Natural killer cell (primary cell): ENCODE measurements at regions not wholly inside any gene's neighbourhood (a gene's known extent, or its start where the extent isn't known, plus 50 kb on each side); places are given as distances from the start of the nearest gene placed in this dataset.

Source experiments
- ATAC-seq, 3 donors: fragments of 150-1000 bp in 2 of 3; fragments of 200-7000 bp in 1 of 3; cut with Tn5 transposase; 1 replicate in 1 of 3; 2 replicates in 2 of 3; pipeline ENCODE4 v1.10.0; 2021; ENCODE audit warnings: mild to moderate bottlenecking in 2 of 3, moderate library complexity in 2 of 3
- DNase-seq, 2 donors: peaks; one replicate each; pipeline versions ENCODE4 v3.0.0 to v3.0.0-alpha.2; 2013 to 2021; ENCODE audit warnings: mixed read lengths in 1 of 2
- H3K27ac ChIP-seq: one replicate; pipeline ENCODE4 v1.5.1; 2013; ENCODE audit warnings: mild to moderate bottlenecking, low read length
- H3K27me3 ChIP-seq: one replicate; pipeline ENCODE4 v1.6.1; 2013; ENCODE audit warnings: low read length; ENCODE audit not compliant: control insufficient read depth, insufficient read depth
- H3K36me3 ChIP-seq: one replicate; pipeline ENCODE4 v1.6.1; 2013; ENCODE audit warnings: low read length; ENCODE audit not compliant: control insufficient read depth, insufficient read depth
- H3K4me1 ChIP-seq: one replicate; pipeline ENCODE4 v1.6.1; 2013; ENCODE audit warnings: low read length; ENCODE audit not compliant: control insufficient read depth, insufficient read depth
- H3K4me3 ChIP-seq: one replicate; pipeline ENCODE4 v1.5.1; 2013; ENCODE audit warnings: low read length
- H3K9me3 ChIP-seq: one replicate; pipeline ENCODE4 v1.6.1; 2013; ENCODE audit warnings: low read length; ENCODE audit not compliant: control insufficient read depth, insufficient read depth
- H3K27ac Mint-ChIP-seq, 2 donors: one replicate each; pipeline ENCODE4 v1.8.0; 2022; ENCODE audit warnings: mild to moderate bottlenecking in 2 of 2, mixed read lengths in 2 of 2, moderate library complexity in 1 of 2
- H3K27me3 Mint-ChIP-seq, 2 donors: one replicate each; pipeline ENCODE4 v1.8.0; 2022; ENCODE audit warnings: low read depth in 2 of 2, mixed read lengths in 2 of 2
- H3K36me3 Mint-ChIP-seq: one replicate; pipeline ENCODE4 v1.8.0; 2022; ENCODE audit warnings: mixed read lengths
- H3K4me1 Mint-ChIP-seq, 2 donors: one replicate each; pipeline ENCODE4 v1.8.0; 2022; ENCODE audit warnings: mixed read lengths in 2 of 2
- H3K4me3 Mint-ChIP-seq: one replicate; pipeline ENCODE4 v1.8.0; 2022; ENCODE audit warnings: mild to moderate bottlenecking, moderate library complexity, mixed read lengths
- H3K9me3 Mint-ChIP-seq, 2 donors: one replicate each; pipeline ENCODE4 v1.8.0; 2022; ENCODE audit warnings: mixed read lengths in 2 of 2
- CTCF ChIP-seq: fragments of 200-600 bp; IDR thresholded peaks from one replicate; pipeline ENCODE4 v1.8.0; 2022; ENCODE audit warnings: antibody characterized with exemption
- WGBS: methylation state at CpG from one replicate; pipeline ENCODE4 v1.1.7; 2013; ENCODE audit warnings: missing lambda C conversion rate; ENCODE audit not compliant: insufficient coverage; 5-methylcytosine and 5-hydroxymethylcytosine counted together
- intact Hi-C: fragments of 100-400 bp; cut with micrococcal nuclease; formaldehyde crosslinking; loops from one replicate; pipeline ENCODE4 v1.14.2; 2022

GRCh38 chr6:40125680-40126394 is 191.6 kb upstream of the MOCS1 start:
- H3K9me3 Mint-ChIP-seq = no peaks in the 10 kb centered on the region
- ATAC-seq = no peak
- H3K27ac ChIP-seq = no peak overlapping the region
- no peak overlapping the region for H3K27ac Mint-ChIP-seq
- 78% methylated on average over 3 of the region's 3 CpGs for WGBS
- no peaks in the 10 kb centered on the region for H3K4me1 ChIP-seq
- H3K27me3 ChIP-seq = no peaks in the 10 kb centered on the region
- H3K36me3 ChIP-seq = no peaks in the 10 kb centered on the region
- H3K4me3 ChIP-seq = no peak overlapping the region
- H3K9me3 ChIP-seq = no peaks in the 10 kb centered on the region
- DNase-seq = no peak
- intact Hi-C loops = no loop called here
- H3K4me3 Mint-ChIP-seq = no peak overlapping the region
- H3K4me1 Mint-ChIP-seq = no peaks in the 10 kb centered on the region
- no peak for TF ChIP-seq CTCF
- no peaks in the 10 kb centered on the region for H3K36me3 Mint-ChIP-seq
- no peaks in the 10 kb centered on the region for H3K27me3 Mint-ChIP-seq

- Mint-ChIP-seq H3K36me3 (no peaks in the 10 kb centered on the region), H3K4me1 (no peaks in the 10 kb centered on the region), H3K4me3 (no peak overlapping the region), H3K9me3 (no peaks in the 10 kb centered on the region), H3K27me3 (no peaks in the 10 kb centered on the region), H3K27ac (no peak overlapping the region)
- H3K9me3 ChIP-seq = no peaks in the 10 kb centered on the region
- no peak for TF ChIP-seq CTCF
- no peaks in the 10 kb centered on the region for H3K4me1 ChIP-seq
- DNase-seq (no peak), ATAC-seq (no peak)
- H3K27me3 ChIP-seq = no peaks in the 10 kb centered on the region
- H3K27ac ChIP-seq = no peak overlapping the region
- 82% methylated on average over 4 of the region's 4 CpGs for WGBS
- intact Hi-C loops = no loop called here
- no peak overlapping the region for H3K4me3 ChIP-seq
- H3K36me3 ChIP-seq = no peaks in the 10 kb centered on the region
Observed at GRCh38 chr6:40124924-40125323, 190.7 kb upstream of the MOCS1 start.

- Histone ChIP-seq H3K9me3 (no peaks in the 10 kb centered on the region), H3K27me3 (no peaks in the 10 kb centered on the region), H3K4me1 (no peaks in the 10 kb centered on the region), H3K4me3 (no peak overlapping the region), H3K27ac (no peak overlapping the region), H3K36me3 (no peaks in the 10 kb centered on the region)
- Mint-ChIP-seq H3K9me3 (peaks cover 0 to 1% of the 10 kb centered on the region in 2 donors), H3K4me3 (no peak overlapping the region), H3K36me3 (no peaks in the 10 kb centered on the region), H3K27me3 (peaks cover 6 to 12% of the 10 kb centered on the region in 2 donors), H3K27ac (no peak overlapping the region), H3K4me1 (no peaks in the 10 kb centered on the region)
- no peak for DNase-seq
- TF ChIP-seq CTCF = no peak
- ATAC-seq = no peak
- WGBS = 0% methylated on average over 1 of the region's 1 CpG
- intact Hi-C loops = no loop called here
Observed at GRCh38 chr6:40116832-40117231, 182.6 kb upstream of the MOCS1 start.

- Mint-ChIP-seq H3K4me1 (no peaks in the 10 kb centered on the region), H3K4me3 (no peak overlapping the region), H3K27ac (no peak overlapping the region), H3K36me3 (no peaks in the 10 kb centered on the region), H3K9me3 (peaks cover 0 to 2% of the 10 kb centered on the region in 2 donors), H3K27me3 (peaks cover 6 to 16% of the 10 kb centered on the region in 2 donors)
- Histone ChIP-seq H3K4me3 (no peak overlapping the region), H3K9me3 (no peaks in the 10 kb centered on the region), H3K36me3 (no peaks in the 10 kb centered on the region), H3K4me1 (no peaks in the 10 kb centered on the region), H3K27ac (no peak overlapping the region), H3K27me3 (no peaks in the 10 kb centered on the region)
- no peak for DNase-seq
- TF ChIP-seq CTCF = no peak
- 76% methylated on average over 4 of the region's 4 CpGs for WGBS
- intact Hi-C loops = no loop called here
- ATAC-seq = no peak
Observed at GRCh38 chr6:40112350-40112749, 178.1 kb upstream of the MOCS1 start.
